HL-60 (cell line): ENCODE measurements at regions not wholly inside any gene's neighbourhood (a gene's known extent, or its start where the extent isn't known, plus 50 kb on each side); places are given as distances from the start of the nearest gene placed in this dataset.

Experiments
- DNase-seq, 2 experiments: peaks; one replicate each; pipeline ENCODE4 v3.0.0-alpha.2; 2010 to 2020; ENCODE audit warnings: low read depth in 1 of 2, low spot score in 1 of 2
- H3K27ac ChIP-seq: fragments of 250-450 bp; sonication (Bioruptor Pico); replicated peaks from 2 replicates; pipeline ENCODE4 v1.5.1; 2020; ENCODE audit warnings: mild to moderate bottlenecking, moderate library complexity
- H3K27me3 ChIP-seq: fragments of 250-450 bp; sonication (Bioruptor Pico); 2 replicates; pipeline ENCODE4 v1.5.1; 2021; ENCODE audit warnings: mild to moderate bottlenecking, moderate library complexity; ENCODE audit not compliant: insufficient read depth, poor library complexity, severe bottlenecking
- H3K4me3 ChIP-seq: replicated peaks from 2 replicates; pipeline ENCODE4 v1.5.1; 2011; ENCODE audit warnings: mild to moderate bottlenecking, control low read depth, low read length; ENCODE audit not compliant: insufficient read depth
- CTCF ChIP-seq: IDR thresholded peaks from one replicate; pipeline ENCODE4 v1.5.1; 2011; ENCODE audit warnings: low read length, control low read depth, inconsistent platforms; ENCODE audit not compliant: insufficient read depth
- GABPA ChIP-seq: IDR thresholded peaks from 2 replicates; pipeline ENCODE4 v1.6.1; 2012; ENCODE audit warnings: low read depth
- POLR2AphosphoS5 ChIP-seq: IDR thresholded peaks from 2 replicates; pipeline ENCODE4 v1.6.1; 2012; ENCODE audit warnings: low read depth
- REST ChIP-seq: IDR thresholded peaks from 2 replicates; pipeline ENCODE4 v1.6.1; 2012; ENCODE audit warnings: low read depth; ENCODE audit not compliant: insufficient replicate concordance
- SPI1 ChIP-seq: IDR thresholded peaks from 2 replicates; pipeline ENCODE4 v1.6.1; 2012; ENCODE audit warnings: low read depth, mild to moderate bottlenecking, borderline replicate concordance

- H3K27ac ChIP-seq, result no peak overlapping the region
- no peak overlapping the region for H3K4me3 ChIP-seq
- no peaks in the 10 kb centered on the region for H3K27me3 ChIP-seq
- DNase-seq, result no peak
- TF ChIP-seq GABPA, result no peak
- TF ChIP-seq POLR2AphosphoS5, result no peak
- no peak for TF ChIP-seq CTCF
- TF ChIP-seq REST, result no peak
- no peak for TF ChIP-seq SPI1
Observed at GRCh38 chr16:26391833-26392232, 674.9 kb upstream of the C16orf82 start.

- no peak for DNase-seq
- Histone ChIP-seq H3K27me3 (no peaks in the 10 kb centered on the region), H3K4me3 (no peak overlapping the region), H3K27ac (no peak overlapping the region)
- no peak for TF ChIP-seq GABPA
- TF ChIP-seq REST, result no peak
- TF ChIP-seq CTCF, result no peak
- no peak for TF ChIP-seq SPI1
- no peak for TF ChIP-seq POLR2AphosphoS5
Observed at GRCh38 chr16:26394409-26394808, 672.3 kb upstream of the C16orf82 start.

GRCh38 chr16:26395700-26396099 is 671.0 kb upstream of the C16orf82 start:
- TF ChIP-seq POLR2AphosphoS5, result no peak
- no peak for TF ChIP-seq REST
- no peak overlapping the region for H3K27ac ChIP-seq
- no peak overlapping the region for H3K4me3 ChIP-seq
- H3K27me3 ChIP-seq, result no peaks in the 10 kb centered on the region
- DNase-seq, result no peak
